Lower leg skin (tissue), 4 donors: ENCODE measurements at regions not wholly inside any gene's neighbourhood (a gene's known extent, or its start where the extent isn't known, plus 50 kb on each side); places are given as distances from the start of the nearest gene placed in this dataset.
"Not testable (repeated sequence)": the region's sequence is repeated elsewhere in the genome, so short reads cannot be mapped to it uniquely, and the experiment has no call there.

ENCODE experiments used
- DNase-seq, 2 donors: peaks; one replicate each; pipeline ENCODE4 v3.0.0-alpha.2; 2019; ENCODE audit warnings: low spot score in 2 of 2
- H3K4me3 ChIP-seq: fragments of 200-600 bp; sonication (generic); 2 replicates; pipeline ENCODE4 v1.5.1; 2017; ENCODE audit warnings: mild to moderate bottlenecking, low read depth; ENCODE audit not compliant: poor library complexity, severe bottlenecking
- CTCF ChIP-seq, 3 donors: fragments of 450-650 bp; IDR thresholded peaks; one replicate each; pipeline ENCODE4 v1.5.1; 2016; ENCODE audit warnings: antibody characterized with exemption in 3 of 3, mild to moderate bottlenecking in 3 of 3, moderate library complexity in 2 of 3
- POLR2A ChIP-seq, 2 donors: fragments of 450-650 bp; IDR thresholded peaks; one replicate each; pipeline ENCODE4 v1.6.1; 2016 to 2017; ENCODE audit warnings: antibody characterized with exemption in 2 of 2, mild to moderate bottlenecking in 1 of 2, moderate library complexity in 1 of 2
- WGBS, 2 donors: methylation state at CpG; one replicate each; pipeline ENCODE4 v1.1.5; 2018; 5-methylcytosine and 5-hydroxymethylcytosine counted together
- intact Hi-C: fragments of 100-400 bp; cut with DNase I; formaldehyde crosslinking; loops from one replicate; pipeline ENCODE4 v1.15.0; 2023; ENCODE audit warnings: low total_unique reads

DNA sequence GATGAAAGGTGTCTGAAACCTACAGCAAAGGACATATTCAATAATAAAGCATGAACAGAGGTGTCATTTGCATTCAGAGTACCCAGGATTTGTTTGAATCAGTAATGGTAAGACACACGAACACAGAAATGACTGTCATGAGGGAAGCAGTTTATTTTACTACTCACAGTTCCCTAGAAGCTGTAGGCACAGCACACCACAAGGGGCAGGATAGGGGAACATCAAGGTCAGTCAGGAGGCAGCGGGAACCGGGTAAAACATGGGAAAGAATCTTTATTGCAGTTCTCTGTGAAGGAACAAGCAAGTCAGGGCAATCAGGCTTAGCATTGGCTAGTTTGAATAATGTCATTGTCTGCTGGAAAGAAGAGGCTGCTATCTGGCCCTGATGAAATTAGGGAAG is 70.2 kb upstream of the PDSS1 start:
- intact Hi-C loops, result loop anchor here (5.0 kb wide), 1 partner anchor 690 kb away; no protein-coding TSS in a partner anchor
- no peak overlapping the region for H3K4me3 ChIP-seq
- DNase-seq, result no peak
- TF ChIP-seq POLR2A (IDR thresholded peaks at IDR 0.05) (no peak), CTCF (IDR thresholded peaks at IDR 0.05) (no peak)
- WGBS, 2 donors, result 40 to 43% methylated on average over 3 of the region's 3 CpGs

DNA sequence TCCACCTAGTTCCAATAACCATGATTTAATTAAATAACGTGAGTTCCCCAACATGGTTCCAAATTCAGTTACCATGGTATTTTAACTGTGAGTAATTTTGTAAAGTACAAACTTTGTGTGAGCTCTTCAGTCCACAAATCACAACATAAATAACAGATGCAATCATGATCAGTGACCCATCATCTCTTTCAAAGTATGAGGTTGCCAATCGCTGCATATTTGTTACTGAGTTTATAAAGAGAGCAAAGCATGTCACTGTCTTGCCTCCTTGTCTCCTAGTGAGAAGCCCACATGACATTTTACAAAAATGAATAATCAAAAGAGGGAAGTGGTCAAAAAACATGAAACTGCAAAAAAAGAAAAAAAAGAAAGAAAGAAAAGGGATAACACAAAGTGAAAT is 69.1 kb upstream of the PDSS1 start:
- TF ChIP-seq POLR2A (IDR thresholded peaks at IDR 0.05), result no peak
- TF ChIP-seq CTCF (IDR thresholded peaks at IDR 0.05), result no peak
- no peak for DNase-seq
- no peak overlapping the region for H3K4me3 ChIP-seq
- intact Hi-C loops, result loop anchor here (5.0 kb wide), 1 partner anchor 689 kb away; no protein-coding TSS in a partner anchor
- WGBS, 2 donors, result 60 to 67% methylated on average over 2 of the region's 2 CpGs

DNA sequence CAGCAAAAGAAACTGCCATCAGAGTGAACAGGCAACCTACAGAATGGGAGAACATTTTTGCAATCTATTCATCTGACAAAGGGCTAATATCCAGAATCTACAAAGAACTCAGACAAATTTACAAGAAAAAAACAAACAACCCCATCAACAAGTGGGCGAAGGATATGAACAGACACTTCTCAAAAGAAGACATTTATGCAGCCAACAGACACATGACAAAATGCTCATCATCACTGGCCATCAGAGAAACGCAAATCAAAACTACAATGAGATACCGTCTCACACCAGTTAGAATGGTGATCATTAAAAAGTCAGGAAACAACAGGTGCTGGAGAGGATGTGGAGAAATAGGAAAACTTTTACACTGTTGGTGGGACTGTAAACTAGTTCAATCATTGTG is 65.3 kb upstream of the PDSS1 start:
- 89 to 93% methylated on average over 3 of the region's 3 CpGs for WGBS, 2 donors
- intact Hi-C loops, DNase-seq, H3K4me3 ChIP-seq: not testable (repeated sequence)

DNA sequence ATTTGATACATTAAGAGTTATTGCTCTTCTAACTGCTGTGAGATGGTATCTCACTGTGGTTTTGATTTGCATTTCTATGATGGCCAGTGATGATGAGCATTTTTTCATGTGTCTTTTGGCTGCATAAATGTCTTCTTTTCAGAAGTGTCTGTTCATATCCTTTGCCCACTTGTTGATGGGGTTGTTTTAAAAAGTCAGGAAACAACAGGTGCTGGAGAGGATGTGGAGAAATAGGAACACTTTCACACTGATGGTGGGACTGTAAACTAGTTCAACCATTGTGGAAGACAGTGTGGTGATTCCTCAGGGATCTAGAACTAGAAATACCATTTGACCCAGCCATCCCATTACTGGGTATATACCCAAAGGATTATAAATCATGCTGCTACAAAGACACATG is 63.4 kb upstream of the PDSS1 start:
- DNase-seq, H3K4me3 ChIP-seq, intact Hi-C loops: not testable (repeated sequence)

DNA sequence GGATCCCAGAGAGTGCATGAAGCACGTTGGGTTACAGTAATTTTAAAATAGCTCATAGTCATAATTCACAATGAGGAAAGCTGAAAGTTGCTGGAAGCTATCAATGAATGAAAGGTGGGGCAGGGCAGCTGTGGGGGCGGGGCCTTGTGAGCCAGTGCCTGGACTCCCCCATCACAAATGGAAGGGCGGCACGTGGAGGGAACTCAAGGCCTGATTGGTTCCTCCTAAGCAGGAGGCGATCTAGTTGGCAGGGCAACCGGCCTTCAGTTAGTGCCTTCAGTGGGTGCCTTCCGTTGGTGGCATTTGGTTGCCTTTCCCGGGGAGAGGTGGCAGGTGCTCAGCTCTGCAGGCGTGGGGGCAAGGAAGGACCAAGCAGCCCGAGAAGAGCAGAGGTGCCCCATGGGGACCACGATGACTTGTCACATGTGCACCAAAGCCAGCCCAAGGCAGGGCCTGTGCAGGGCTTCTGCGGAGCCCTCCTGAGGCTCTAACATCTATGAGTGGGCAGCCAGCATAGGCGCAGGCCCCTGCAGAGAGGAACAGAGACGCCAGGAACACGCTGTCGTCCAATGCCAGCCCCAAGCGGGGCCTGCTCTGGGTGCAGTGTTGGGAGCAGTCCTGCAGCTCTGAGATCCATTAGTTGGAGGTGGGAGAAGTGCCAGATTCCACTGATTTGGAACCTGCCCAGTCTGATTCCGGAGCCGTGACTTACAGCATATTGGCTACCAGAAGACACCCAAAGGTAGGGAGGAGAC is 59.8 kb upstream of the PDSS1 start:
- no peak for DNase-seq
- H3K4me3 ChIP-seq, result no peak overlapping the region
- intact Hi-C loops, result no loop called here
- TF ChIP-seq POLR2A (IDR thresholded peaks at IDR 0.05) (no peak), CTCF (IDR thresholded peaks at IDR 0.05) (no peak)
- 67 to 78% methylated on average over 15 to 18 of the region's 19 CpGs for WGBS, 2 donors

- H3K4me3 ChIP-seq, result no peak overlapping the region
- 88 to 94% methylated on average over 10 of the region's 10 CpGs for WGBS, 2 donors
- TF ChIP-seq POLR2A (IDR thresholded peaks at IDR 0.05) (no peak), CTCF (IDR thresholded peaks at IDR 0.05) (no peak)
- intact Hi-C loops, result no loop called here
- DNase-seq, result no peak
Measured at GRCh38 chr10:26640391-26640790, 57.1 kb upstream of the PDSS1 start.
